ENCODE measurements at regions not wholly inside any gene's neighbourhood (a gene's known extent, or its start where the extent isn't known, plus 50 kb on each side); places are given as distances from the start of the nearest gene placed in this dataset.

- DNase-seq (ENCODE audit: low read depth, low spot score) (no peak), FAIRE-seq (no peak), ATAC-seq (no peak)
- in situ Hi-C loops (cut with MboI): no loop called here
- POLR2A ChIA-PET: interaction anchor here (0.9 kb wide), 2 partner anchors 14 to 93 kb away, joined by 3 read pairs; no protein-coding TSS in a partner anchor
- no TSS peak for BruUV-seq (replicated peaks)
- Histone ChIP-seq H3K27ac (ENCODE audit: control insufficient read depth, insufficient read depth) (no peak overlapping the region), H3K9me3 (replicated peaks; ENCODE audit: control insufficient read depth, insufficient read depth, low read length) (no peaks in the 10 kb centered on the region; the same call in 2 of the 3 replicates), H3K27me3 (replicated peaks in 1 of 2; ENCODE audit: control insufficient read depth in 2 of 2, insufficient read depth in 2 of 2, low read length in 1 of 2) (no peaks in the 10 kb centered on the region), H4K20me1 (ENCODE audit: control insufficient read depth, insufficient read depth) (no peaks in the 10 kb centered on the region), H3K4me2 (ENCODE audit: control insufficient read depth, insufficient read depth) (no peak overlapping the region), H3K4me1 (ENCODE audit: control insufficient read depth, insufficient read depth, low read length) (no peaks in the 10 kb centered on the region), H2AFZ (ENCODE audit: control insufficient read depth, low read depth, low read length) (no peak overlapping the region), H3K36me3 (ENCODE audit: control insufficient read depth in 2 of 2, insufficient read depth in 2 of 2, low read length in 1 of 2) (no peaks in the 10 kb centered on the region), H3K4me3 (no peak overlapping the region), H3K79me2 (ENCODE audit: control insufficient read depth, insufficient read depth, low read length) (no peaks in the 10 kb centered on the region), H3K9ac (ENCODE audit: control insufficient read depth, insufficient read depth, low read length) (no peak overlapping the region)
- 24% methylated on average over 3 of the region's 3 CpGs for WGBS (ENCODE audit: insufficient coverage, insufficient replicate concordance, low lambda C conversion rate, missing lambda C conversion rate)
- CTCF ChIA-PET: interaction anchor here (1.6 kb wide), 1 partner anchor 19 kb away, joined by 6 read pairs; no protein-coding TSS in a partner anchor
- RAD21 ChIA-PET (ENCODE audit: unreplicated experiment): interaction anchor here (0.9 kb wide), 1 partner anchor 10 kb away, joined by 3 read pairs; no protein-coding TSS in a partner anchor
- intact Hi-C loops (cut with micrococcal nuclease; ENCODE audit: unreplicated experiment): no loop called here
- SMC1A ChIA-PET (ENCODE audit: uncharacterized antibody, unreplicated experiment): interaction anchor here (0.5 to 1.7 kb wide), 2 partner anchors 11 to 81 kb away, joined by 3 to 4 read pairs; no protein-coding TSS in a partner anchor
- TF ChIP-seq PAX8 (IDR thresholded peaks at IDR 0.05) (no peak), CHD1 (IDR thresholded peaks at IDR 0.05; ENCODE audit: low read depth, low read length) (no peak), ZBTB11 (CRISPR knock-in tag; IDR thresholded peaks at IDR 0.05) (no peak), GABPA (IDR thresholded peaks at IDR 0.05; ENCODE audit: low read depth) (no peak), LARP7 (IDR thresholded peaks at IDR 0.05) (no peak), GATAD2B (conservative IDR thresholded peaks at IDR 0.05; ENCODE audit: low read depth) (no peak), NR2F1 (conservative IDR thresholded peaks at IDR 0.05) (no peak), CBX5 (IDR thresholded peaks at IDR 0.05; ENCODE audit: low read depth) (no peak), PAX5 (IDR thresholded peaks at IDR 0.05; ENCODE audit: borderline replicate concordance, low read depth, low read length) (no peak), FOXK2 (IDR thresholded peaks at IDR 0.05) (no peak), SIN3A (IDR thresholded peaks at IDR 0.05; ENCODE audit: low read depth, low read length) (no peak), STAT3 (IDR thresholded peaks at IDR 0.05; ENCODE audit: low read depth, low read length) (no peak), EZH2 (IDR thresholded peaks at IDR 0.05; ENCODE audit: borderline replicate concordance, control insufficient read depth, low read depth, low read length) (no peak), FOXM1 (IDR thresholded peaks at IDR 0.05; ENCODE audit: low read depth, low read length) (no peak), RCOR1 (conservative IDR thresholded peaks at IDR 0.05; ENCODE audit: low read depth, low read length) (no peak)
- TF ChIP-seq, protein P1, sequence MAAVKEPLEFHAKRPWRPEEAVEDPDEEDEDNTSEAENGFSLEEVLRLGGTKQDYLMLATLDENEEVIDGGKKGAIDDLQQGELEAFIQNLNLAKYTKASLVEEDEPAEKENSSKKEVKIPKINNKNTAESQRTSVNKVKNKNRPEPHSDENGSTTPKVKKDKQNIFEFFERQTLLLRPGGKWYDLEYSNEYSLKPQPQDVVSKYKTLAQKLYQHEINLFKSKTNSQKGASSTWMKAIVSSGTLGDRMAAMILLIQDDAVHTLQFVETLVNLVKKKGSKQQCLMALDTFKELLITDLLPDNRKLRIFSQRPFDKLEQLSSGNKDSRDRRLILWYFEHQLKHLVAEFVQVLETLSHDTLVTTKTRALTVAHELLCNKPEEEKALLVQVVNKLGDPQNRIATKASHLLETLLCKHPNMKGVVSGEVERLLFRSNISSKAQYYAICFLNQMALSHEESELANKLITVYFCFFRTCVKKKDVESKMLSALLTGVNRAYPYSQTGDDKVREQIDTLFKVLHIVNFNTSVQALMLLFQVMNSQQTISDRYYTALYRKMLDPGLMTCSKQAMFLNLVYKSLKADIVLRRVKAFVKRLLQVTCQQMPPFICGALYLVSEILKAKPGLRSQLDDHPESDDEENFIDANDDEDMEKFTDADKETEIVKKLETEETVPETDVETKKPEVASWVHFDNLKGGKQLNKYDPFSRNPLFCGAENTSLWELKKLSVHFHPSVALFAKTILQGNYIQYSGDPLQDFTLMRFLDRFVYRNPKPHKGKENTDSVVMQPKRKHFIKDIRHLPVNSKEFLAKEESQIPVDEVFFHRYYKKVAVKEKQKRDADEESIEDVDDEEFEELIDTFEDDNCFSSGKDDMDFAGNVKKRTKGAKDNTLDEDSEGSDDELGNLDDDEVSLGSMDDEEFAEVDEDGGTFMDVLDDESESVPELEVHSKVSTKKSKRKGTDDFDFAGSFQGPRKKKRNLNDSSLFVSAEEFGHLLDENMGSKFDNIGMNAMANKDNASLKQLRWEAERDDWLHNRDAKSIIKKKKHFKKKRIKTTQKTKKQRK (IDR thresholded peaks at IDR 0.05; ENCODE audit: low read depth, low read length): no peak
- TF ChIP-seq, protein P2, sequence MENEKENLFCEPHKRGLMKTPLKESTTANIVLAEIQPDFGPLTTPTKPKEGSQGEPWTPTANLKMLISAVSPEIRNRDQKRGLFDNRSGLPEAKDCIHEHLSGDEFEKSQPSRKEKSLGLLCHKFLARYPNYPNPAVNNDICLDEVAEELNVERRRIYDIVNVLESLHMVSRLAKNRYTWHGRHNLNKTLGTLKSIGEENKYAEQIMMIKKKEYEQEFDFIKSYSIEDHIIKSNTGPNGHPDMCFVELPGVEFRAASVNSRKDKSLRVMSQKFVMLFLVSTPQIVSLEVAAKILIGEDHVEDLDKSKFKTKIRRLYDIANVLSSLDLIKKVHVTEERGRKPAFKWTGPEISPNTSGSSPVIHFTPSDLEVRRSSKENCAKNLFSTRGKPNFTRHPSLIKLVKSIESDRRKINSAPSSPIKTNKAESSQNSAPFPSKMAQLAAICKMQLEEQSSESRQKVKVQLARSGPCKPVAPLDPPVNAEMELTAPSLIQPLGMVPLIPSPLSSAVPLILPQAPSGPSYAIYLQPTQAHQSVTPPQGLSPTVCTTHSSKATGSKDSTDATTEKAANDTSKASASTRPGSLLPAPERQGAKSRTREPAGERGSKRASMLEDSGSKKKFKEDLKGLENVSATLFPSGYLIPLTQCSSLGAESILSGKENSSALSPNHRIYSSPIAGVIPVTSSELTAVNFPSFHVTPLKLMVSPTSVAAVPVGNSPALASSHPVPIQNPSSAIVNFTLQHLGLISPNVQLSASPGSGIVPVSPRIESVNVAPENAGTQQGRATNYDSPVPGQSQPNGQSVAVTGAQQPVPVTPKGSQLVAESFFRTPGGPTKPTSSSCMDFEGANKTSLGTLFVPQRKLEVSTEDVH (IDR thresholded peaks at IDR 0.05; ENCODE audit: low read depth, partially characterized antibody): no peak
Measured at GRCh38 chr6:15783484-15783883, 120.7 kb upstream of the DTNBP1 start.

All from GM12878 (cell line).